ENCODE measurements at regions not wholly inside any gene's neighbourhood (a gene's known extent, or its start where the extent isn't known, plus 50 kb on each side); places are given as distances from the start of the nearest gene placed in this dataset.
"Not testable (repeated sequence)": the region's sequence is repeated elsewhere in the genome, so short reads cannot be mapped to it uniquely, and the experiment has no call there.

- Histone ChIP-seq H3K4me1 (no peaks in the 10 kb centered on the region), H3K27me3 (no peaks in the 10 kb centered on the region), H3K4me3 (no peak overlapping the region), H3K27ac (no peak overlapping the region), H3K36me3 (no peaks in the 10 kb centered on the region), H3K9me3 (no peaks in the 10 kb centered on the region)
- ATAC-seq, result no peak
- TF ChIP-seq EP300 (IDR thresholded peaks at IDR 0.05), result no peak
- TF ChIP-seq, protein P1, sequence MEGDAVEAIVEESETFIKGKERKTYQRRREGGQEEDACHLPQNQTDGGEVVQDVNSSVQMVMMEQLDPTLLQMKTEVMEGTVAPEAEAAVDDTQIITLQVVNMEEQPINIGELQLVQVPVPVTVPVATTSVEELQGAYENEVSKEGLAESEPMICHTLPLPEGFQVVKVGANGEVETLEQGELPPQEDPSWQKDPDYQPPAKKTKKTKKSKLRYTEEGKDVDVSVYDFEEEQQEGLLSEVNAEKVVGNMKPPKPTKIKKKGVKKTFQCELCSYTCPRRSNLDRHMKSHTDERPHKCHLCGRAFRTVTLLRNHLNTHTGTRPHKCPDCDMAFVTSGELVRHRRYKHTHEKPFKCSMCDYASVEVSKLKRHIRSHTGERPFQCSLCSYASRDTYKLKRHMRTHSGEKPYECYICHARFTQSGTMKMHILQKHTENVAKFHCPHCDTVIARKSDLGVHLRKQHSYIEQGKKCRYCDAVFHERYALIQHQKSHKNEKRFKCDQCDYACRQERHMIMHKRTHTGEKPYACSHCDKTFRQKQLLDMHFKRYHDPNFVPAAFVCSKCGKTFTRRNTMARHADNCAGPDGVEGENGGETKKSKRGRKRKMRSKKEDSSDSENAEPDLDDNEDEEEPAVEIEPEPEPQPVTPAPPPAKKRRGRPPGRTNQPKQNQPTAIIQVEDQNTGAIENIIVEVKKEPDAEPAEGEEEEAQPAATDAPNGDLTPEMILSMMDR (IDR thresholded peaks at IDR 0.05), result no peak
Observed at GRCh38 chrY:12292542-12292941, 408.5 kb upstream of the USP9Y start.

DNA sequence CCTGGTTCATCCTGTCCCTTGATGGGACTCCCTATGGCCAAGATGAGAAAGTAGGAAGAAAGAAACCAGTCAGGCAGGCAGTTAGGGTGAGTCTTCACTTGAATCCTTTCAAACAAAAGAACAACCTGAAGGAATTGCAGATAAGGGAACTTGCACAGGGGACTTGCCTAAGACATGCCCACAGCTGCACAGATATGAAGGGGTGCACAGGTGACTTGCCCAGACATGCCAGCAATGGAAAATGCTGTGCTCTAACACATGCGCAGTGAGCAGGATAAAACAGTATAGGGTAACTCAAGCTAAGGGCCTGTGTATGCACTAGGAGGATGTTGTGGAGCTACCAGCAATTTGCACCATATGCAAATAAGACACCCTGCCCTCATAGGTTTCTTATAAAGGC lies 404.6 kb upstream of the USP9Y start:
- no peak for ATAC-seq
- no peak overlapping the region for H3K27ac ChIP-seq
- H3K27me3 ChIP-seq, result no peaks in the 10 kb centered on the region
- no peak for TF ChIP-seq POLR2A (IDR thresholded peaks at IDR 0.05)
- TF ChIP-seq POLR2AphosphoS5 (IDR thresholded peaks at IDR 0.05), result no peak
- TF ChIP-seq, protein P1 (IDR thresholded peaks at IDR 0.05), result no peak
- TF ChIP-seq EP300 (IDR thresholded peaks at IDR 0.05), result no peak
- no peaks in the 10 kb centered on the region for H3K36me3 ChIP-seq
- WGBS, 2 donors (ENCODE audit: low coverage in 1 of 2), result no CpG with 5 or more reads among the region's 1 CpG
- no peak overlapping the region for H3K4me3 ChIP-seq
- no peaks in the 10 kb centered on the region for H3K9me3 ChIP-seq
- no peaks in the 10 kb centered on the region for H3K4me1 ChIP-seq

DNA sequence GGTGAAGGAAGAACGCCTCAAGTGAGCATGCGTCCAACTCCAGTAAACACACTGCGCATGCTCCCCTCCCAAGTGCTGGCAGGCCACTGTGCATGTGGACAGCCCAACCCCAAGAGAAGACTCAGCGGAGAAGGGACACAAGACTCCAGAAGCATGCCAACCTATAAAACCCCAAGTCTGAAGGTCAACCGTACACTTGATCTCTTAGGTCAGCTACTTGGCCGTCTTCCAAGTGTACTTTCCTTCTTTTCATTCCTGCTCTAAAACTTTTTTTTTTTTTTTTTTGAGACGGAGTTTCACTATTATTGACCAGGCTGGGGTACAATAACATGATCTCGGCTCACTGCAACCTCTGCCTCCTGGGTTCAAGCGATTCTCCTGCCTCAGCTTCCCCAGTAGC lies 401.2 kb upstream of the USP9Y start:
- not testable (repeated sequence) for H3K27ac ChIP-seq, H3K27me3 ChIP-seq, H3K4me1 ChIP-seq, H3K9me3 ChIP-seq, H3K4me3 ChIP-seq, ATAC-seq, H3K36me3 ChIP-seq
- no CpG with 5 or more reads among the region's 9 CpGs for WGBS, 2 donors (ENCODE audit: low coverage in 1 of 2)

- no peak overlapping the region for H3K4me3 ChIP-seq
- no peak overlapping the region for H3K27ac ChIP-seq
- no peaks in the 10 kb centered on the region for H3K27me3 ChIP-seq
- no peak for TF ChIP-seq POLR2A (IDR thresholded peaks at IDR 0.05)
- no peak for TF ChIP-seq EP300 (IDR thresholded peaks at IDR 0.05)
- no peak for TF ChIP-seq POLR2AphosphoS5 (IDR thresholded peaks at IDR 0.05)
- TF ChIP-seq, protein P1 (IDR thresholded peaks at IDR 0.05), result no peak
- 80% methylated on average over 2 of the region's 4 CpGs; no CpG with 5 or more reads in 1 of the 2 donors for WGBS, 2 donors (ENCODE audit: low coverage in 1 of 2)
- no peaks in the 10 kb centered on the region for H3K36me3 ChIP-seq
- no peaks in the 10 kb centered on the region for H3K9me3 ChIP-seq
- no peaks in the 10 kb centered on the region for H3K4me1 ChIP-seq
- no peak for ATAC-seq
Observed at GRCh38 chrY:12303464-12303863, 397.6 kb upstream of the USP9Y start.

- ATAC-seq, result no peak
- Histone ChIP-seq H3K36me3 (no peaks in the 10 kb centered on the region), H3K27ac (no peak overlapping the region), H3K27me3 (no peaks in the 10 kb centered on the region), H3K4me1 (no peaks in the 10 kb centered on the region), H3K9me3 (no peaks in the 10 kb centered on the region), H3K4me3 (no peak overlapping the region)
- no CpG with 5 or more reads among the region's 4 CpGs for WGBS, 2 donors (ENCODE audit: low coverage in 1 of 2)
- TF ChIP-seq, protein P1 (IDR thresholded peaks at IDR 0.05), result no peak
- TF ChIP-seq POLR2AphosphoS5 (IDR thresholded peaks at IDR 0.05), result no peak
Observed at GRCh38 chrY:12305456-12305855, 395.6 kb upstream of the USP9Y start.

DNA sequence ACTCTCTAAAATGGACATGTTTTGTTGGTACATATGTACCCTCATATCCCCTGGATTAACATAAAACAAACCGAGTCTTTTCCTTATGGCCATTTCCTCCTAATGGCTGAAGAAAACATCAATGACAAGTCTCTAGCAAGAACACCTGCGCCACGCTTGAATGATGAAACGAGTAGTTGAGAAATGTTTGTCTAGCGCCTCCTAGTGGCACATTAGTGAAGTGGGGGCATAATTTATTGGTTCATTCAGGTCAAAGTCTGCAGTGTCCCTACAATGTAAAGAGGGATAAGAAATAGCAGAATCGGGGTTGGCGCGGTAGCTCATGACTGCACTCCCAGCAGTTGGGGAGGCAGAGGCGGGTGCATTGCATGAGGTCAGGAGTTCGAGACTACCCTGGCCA lies 391.8 kb upstream of the USP9Y start:
- no peak for ATAC-seq
- TF ChIP-seq POLR2AphosphoS5 (IDR thresholded peaks at IDR 0.05) (no peak), POLR2A (IDR thresholded peaks at IDR 0.05) (no peak), EP300 (IDR thresholded peaks at IDR 0.05) (no peak)
- TF ChIP-seq, protein P1 (IDR thresholded peaks at IDR 0.05), result no peak
- no peaks in the 10 kb centered on the region for H3K27me3 ChIP-seq
- no peak overlapping the region for H3K27ac ChIP-seq
- H3K36me3 ChIP-seq, result no peaks in the 10 kb centered on the region
- H3K9me3 ChIP-seq, result no peaks in the 10 kb centered on the region
- no peaks in the 10 kb centered on the region for H3K4me1 ChIP-seq
- WGBS, 2 donors (ENCODE audit: low coverage in 1 of 2), result 13% methylated on average over 4 of the region's 10 CpGs; no CpG with 5 or more reads in 1 of the 2 donors
- no peak overlapping the region for H3K4me3 ChIP-seq
